SK-N-SH (cell line): ENCODE measurements at regions not wholly inside any gene's neighbourhood (a gene's known extent, or its start where the extent isn't known, plus 50 kb on each side); places are given as distances from the start of the nearest gene placed in this dataset.
"Not testable (repeated sequence)": the region's sequence is repeated elsewhere in the genome, so short reads cannot be mapped to it uniquely, and the experiment has no call there.

Source experiments
- CTCF ChIA-PET: fragments of 300-600, 350-600 bp; formaldehyde crosslinking; extraction: SDS; loops from one replicate; lab custom pipeline; 2021; lab: Yijun Ruan, JAX
- POLR2A ChIA-PET: fragments of 350-600 bp; sonication (Branson Sonifier 250); formaldehyde crosslinking; extraction: SDS; loops from one replicate; lab custom pipeline; 2020; ENCODE audit warnings: antibody characterized with exemption, inconsistent platforms; lab: Yijun Ruan, JAX
- DNase-seq: peaks from one replicate; pipeline ENCODE4 v3.0.0; 2012
- H2AFZ ChIP-seq: fragments of 200-600 bp; sonication (generic); 2 replicates; pipeline ENCODE4 v1.8.1; 2016; ENCODE audit warnings: antibody characterized with exemption, mild to moderate bottlenecking, low read depth
- H3F3A ChIP-seq: fragments of 200-600 bp; sonication (generic); replicated peaks from 2 replicates; pipeline ENCODE3; 2016; ENCODE audit warnings: antibody characterized with exemption, mild to moderate bottlenecking; ENCODE audit not compliant: insufficient read depth
- H3K27ac ChIP-seq, 2 experiments: fragments of 200-500 bp in 1 of 2; fragments of 200-600 bp in 1 of 2; sonication (Bioruptor generic) in 1 of 2; sonication (generic), shearing (Covaris generic) in 1 of 2; 2 replicates each; pipeline versions ENCODE4 v1.5.1 to v1.6.1; 2014 to 2016; ENCODE audit warnings: low read depth in 2 of 2, inconsistent platforms in 1 of 2, low read length in 1 of 2, mild to moderate bottlenecking in 1 of 2, mixed read lengths in 1 of 2
- H3K27me3 ChIP-seq: fragments of 200-600 bp; sonication (generic), shearing (Covaris generic); 2 replicates; pipeline ENCODE4 v1.6.1; 2016; ENCODE audit warnings: mixed run types; ENCODE audit not compliant: insufficient read depth
- H3K36me3 ChIP-seq, 2 experiments: fragments of 200-500 bp in 1 of 2; fragments of 200-600 bp in 1 of 2; sonication (Bioruptor generic) in 1 of 2; sonication (generic) in 1 of 2; replicated peaks in 1 of 2; 2 replicates each; pipeline versions ENCODE3 to v1.5.1; 2014 to 2016; ENCODE audit warnings: low read length in 1 of 2, mild to moderate bottlenecking in 1 of 2; ENCODE audit not compliant: insufficient read depth in 2 of 2, control insufficient read depth in 1 of 2
- H3K4me1 ChIP-seq, 2 experiments: fragments of 200-500 bp in 1 of 2; fragments of 200-600 bp in 1 of 2; sonication (Bioruptor generic) in 1 of 2; sonication (generic), shearing (Covaris generic) in 1 of 2; 2 replicates each; pipeline versions ENCODE4 v1.5.1 to v1.6.1; 2014 to 2016; ENCODE audit warnings: low read depth in 1 of 2, low read length in 1 of 2, mixed run types in 1 of 2; ENCODE audit not compliant: insufficient read depth in 2 of 2, control insufficient read depth in 1 of 2
- H3K4me2 ChIP-seq: fragments of 200-600 bp; sonication (generic), shearing (Covaris generic); 2 replicates; pipeline ENCODE4 v1.6.1; 2017; ENCODE audit warnings: mixed run types
- H3K4me3 ChIP-seq, 2 experiments: fragments of 200-500 bp in 1 of 2; fragments of 200-600 bp in 1 of 2; sonication (Bioruptor generic) in 1 of 2; sonication (generic), shearing (Covaris generic) in 1 of 2; 2 replicates each; pipeline versions ENCODE4 v1.5.1 to v1.8.1; 2014 to 2016; ENCODE audit warnings: low read depth in 2 of 2, inconsistent platforms in 1 of 2, low read length in 1 of 2, mild to moderate bottlenecking in 1 of 2, mixed read lengths in 1 of 2, moderate library complexity in 1 of 2
- H3K79me2 ChIP-seq: fragments of 200-600 bp; sonication (generic); 2 replicates; pipeline ENCODE4 v1.8.1; 2017; ENCODE audit warnings: mild to moderate bottlenecking; ENCODE audit not compliant: insufficient read depth
- H3K9ac ChIP-seq: fragments of 200-600 bp; sonication (generic); 2 replicates; pipeline ENCODE4 v1.6.1; 2017; ENCODE audit warnings: mixed run types
- H3K9me2 ChIP-seq: fragments of 200-600 bp; sonication (generic); 2 replicates; pipeline ENCODE4 v1.6.1; 2017; ENCODE audit warnings: mixed run types
- H3K9me3 ChIP-seq: fragments of 200-600 bp; sonication (generic); 2 replicates; pipeline ENCODE4 v1.6.1; 2017; ENCODE audit warnings: mixed run types, mild to moderate bottlenecking, moderate library complexity
- H4K20me1 ChIP-seq: fragments of 200-600 bp; sonication (generic); 2 replicates; pipeline ENCODE4 v1.6.1; 2017; ENCODE audit warnings: mild to moderate bottlenecking, mixed run types; ENCODE audit not compliant: insufficient read depth
- ELF1 ChIP-seq: IDR thresholded peaks from 2 replicates; pipeline ENCODE4 v1.4.0; 2012
- EP300 ChIP-seq, 2 experiments: IDR thresholded peaks; 2 replicates each; pipeline versions ENCODE4 v1.4.0 to v1.6.1; 2012; ENCODE audit warnings: borderline replicate concordance in 1 of 2, low read depth in 1 of 2, low read length in 1 of 2
- FOXM1 ChIP-seq: IDR thresholded peaks from 2 replicates; pipeline ENCODE4 v1.4.0; 2012; ENCODE audit warnings: low read depth, mild to moderate bottlenecking
- GABPA ChIP-seq: IDR thresholded peaks from 2 replicates; pipeline ENCODE4 v1.4.0; 2012; ENCODE audit warnings: low read depth, mild to moderate bottlenecking
- IRF3 ChIP-seq: fragments of 150-350 bp; IDR thresholded peaks from 2 replicates; pipeline ENCODE4 v1.6.1; 2016; ENCODE audit warnings: mild to moderate bottlenecking, low read depth, low read length
- JUND ChIP-seq: IDR thresholded peaks from 2 replicates; pipeline ENCODE4 v1.4.0; 2012
- MAX ChIP-seq: IDR thresholded peaks from 2 replicates; pipeline ENCODE4 v1.4.0; 2012; ENCODE audit warnings: low read depth
- MXI1 ChIP-seq: IDR thresholded peaks from 2 replicates; pipeline ENCODE4 v1.6.1; 2012; ENCODE audit warnings: mild to moderate bottlenecking, low read depth, low read length, improper control_type of control experiment
- PBX3 ChIP-seq: IDR thresholded peaks from 2 replicates; pipeline ENCODE4; 2012
- POLR2AphosphoS5 ChIP-seq: IDR thresholded peaks from 2 replicates; pipeline ENCODE4 v1.6.1; 2012; ENCODE audit warnings: low read depth, low read length
- RAD21 ChIP-seq: IDR thresholded peaks from 2 replicates; pipeline ENCODE4 v1.6.1; 2012; ENCODE audit warnings: mild to moderate bottlenecking, low read length
- RFX5 ChIP-seq: IDR thresholded peaks from 2 replicates; pipeline ENCODE4 v1.6.1; 2012; ENCODE audit warnings: mild to moderate bottlenecking, improper control_type of control experiment, low read length
- RXRA ChIP-seq: IDR thresholded peaks from 2 replicates; pipeline ENCODE4 v1.4.0; 2012; ENCODE audit warnings: low read depth, mild to moderate bottlenecking, borderline replicate concordance
- YY1 ChIP-seq: IDR thresholded peaks from 2 replicates; pipeline ENCODE4 v1.4.0; 2012; ENCODE audit warnings: low read depth, mild to moderate bottlenecking
- WGBS: methylation state at CpG from one replicate; pipeline ENCODE4 v1.1.6; 2017; ENCODE audit warnings: low lambda C conversion rate; 5-methylcytosine and 5-hydroxymethylcytosine counted together
- TF ChIP-seq, protein P1 (sequence below): IDR thresholded peaks from 2 replicates; pipeline ENCODE4 v1.4.0; 2012; ENCODE audit warnings: low read depth, borderline replicate concordance
- TF ChIP-seq, protein P2 (sequence below): fragments of 150-350 bp; IDR thresholded peaks from 2 replicates; pipeline ENCODE4 v1.6.1; 2017; ENCODE audit warnings: antibody characterized with exemption, low read length, low read depth, borderline replicate concordance
- TF ChIP-seq, protein P3 (sequence below): IDR thresholded peaks from 2 replicates; pipeline ENCODE4 v1.6.1; 2012; ENCODE audit warnings: mild to moderate bottlenecking, low read depth, low read length, moderate library complexity

DNA sequence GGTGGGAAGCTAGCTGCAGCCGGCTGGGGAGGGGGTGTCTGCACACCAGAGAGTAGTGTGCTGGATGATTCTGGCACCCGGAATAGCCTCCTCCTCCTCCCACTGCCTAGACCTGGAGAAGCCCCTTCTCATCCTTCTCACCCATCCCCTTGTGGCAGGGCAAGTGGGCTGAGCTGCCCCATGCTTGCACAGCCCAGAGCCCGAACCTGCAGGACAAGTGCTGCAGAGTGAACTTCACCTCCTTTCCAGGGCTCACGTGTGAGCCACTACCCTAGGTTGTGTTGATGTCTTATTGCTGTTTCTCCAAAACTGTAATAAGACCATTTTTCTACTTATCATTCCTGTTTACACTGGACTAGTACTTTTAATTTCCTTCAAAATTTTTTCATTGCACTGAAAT lies 56.1 kb upstream of the GLYATL1B start:
- H3K9me3 ChIP-seq, result no peaks in the 10 kb centered on the region
- H4K20me1 ChIP-seq, result no peaks in the 10 kb centered on the region
- H3K36me3 ChIP-seq, result peaks cover 0 to 3% of the 10 kb centered on the region in 2 experiments
- no peaks in the 10 kb centered on the region for H3F3A ChIP-seq
- no peak overlapping the region for H3K9ac ChIP-seq
- no peaks in the 10 kb centered on the region for H3K9me2 ChIP-seq
- no peak overlapping the region for H3K4me3 ChIP-seq
- H3K27ac ChIP-seq, result no peak overlapping the region
- no peak overlapping the region for H3K4me2 ChIP-seq
- H3K79me2 ChIP-seq, result no peaks in the 10 kb centered on the region
- H2AFZ ChIP-seq, result no peak overlapping the region
- POLR2A ChIA-PET, result no interaction called here
- DNase-seq, result no peak
- 6% methylated on average over 4 of the region's 4 CpGs for whole genome bisulfite sequencing
- TF ChIP-seq MXI1, result no peak
- TF ChIP-seq GABPA, result no peak
- no peak for TF ChIP-seq RAD21
- no peak for TF ChIP-seq YY1
- TF ChIP-seq FOXM1, result no peak
- no peak for TF ChIP-seq EP300 (IDR thresholded peaks at IDR 0.05; ENCODE audit: borderline replicate concordance in 1 of 2, low read depth in 1 of 2, low read length in 1 of 2)
- TF ChIP-seq, protein P1, sequence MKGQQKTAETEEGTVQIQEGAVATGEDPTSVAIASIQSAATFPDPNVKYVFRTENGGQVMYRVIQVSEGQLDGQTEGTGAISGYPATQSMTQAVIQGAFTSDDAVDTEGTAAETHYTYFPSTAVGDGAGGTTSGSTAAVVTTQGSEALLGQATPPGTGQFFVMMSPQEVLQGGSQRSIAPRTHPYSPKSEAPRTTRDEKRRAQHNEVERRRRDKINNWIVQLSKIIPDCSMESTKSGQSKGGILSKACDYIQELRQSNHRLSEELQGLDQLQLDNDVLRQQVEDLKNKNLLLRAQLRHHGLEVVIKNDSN, result no peak
- no peak for TF ChIP-seq ELF1
- no peak for TF ChIP-seq RXRA
- TF ChIP-seq RFX5, result no peak
- no peak for TF ChIP-seq MAX
- no peak for TF ChIP-seq IRF3
- TF ChIP-seq, protein P2, sequence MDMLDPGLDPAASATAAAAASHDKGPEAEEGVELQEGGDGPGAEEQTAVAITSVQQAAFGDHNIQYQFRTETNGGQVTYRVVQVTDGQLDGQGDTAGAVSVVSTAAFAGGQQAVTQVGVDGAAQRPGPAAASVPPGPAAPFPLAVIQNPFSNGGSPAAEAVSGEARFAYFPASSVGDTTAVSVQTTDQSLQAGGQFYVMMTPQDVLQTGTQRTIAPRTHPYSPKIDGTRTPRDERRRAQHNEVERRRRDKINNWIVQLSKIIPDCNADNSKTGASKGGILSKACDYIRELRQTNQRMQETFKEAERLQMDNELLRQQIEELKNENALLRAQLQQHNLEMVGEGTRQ, result no peak
- no peak for TF ChIP-seq JUND
- TF ChIP-seq, protein P3, sequence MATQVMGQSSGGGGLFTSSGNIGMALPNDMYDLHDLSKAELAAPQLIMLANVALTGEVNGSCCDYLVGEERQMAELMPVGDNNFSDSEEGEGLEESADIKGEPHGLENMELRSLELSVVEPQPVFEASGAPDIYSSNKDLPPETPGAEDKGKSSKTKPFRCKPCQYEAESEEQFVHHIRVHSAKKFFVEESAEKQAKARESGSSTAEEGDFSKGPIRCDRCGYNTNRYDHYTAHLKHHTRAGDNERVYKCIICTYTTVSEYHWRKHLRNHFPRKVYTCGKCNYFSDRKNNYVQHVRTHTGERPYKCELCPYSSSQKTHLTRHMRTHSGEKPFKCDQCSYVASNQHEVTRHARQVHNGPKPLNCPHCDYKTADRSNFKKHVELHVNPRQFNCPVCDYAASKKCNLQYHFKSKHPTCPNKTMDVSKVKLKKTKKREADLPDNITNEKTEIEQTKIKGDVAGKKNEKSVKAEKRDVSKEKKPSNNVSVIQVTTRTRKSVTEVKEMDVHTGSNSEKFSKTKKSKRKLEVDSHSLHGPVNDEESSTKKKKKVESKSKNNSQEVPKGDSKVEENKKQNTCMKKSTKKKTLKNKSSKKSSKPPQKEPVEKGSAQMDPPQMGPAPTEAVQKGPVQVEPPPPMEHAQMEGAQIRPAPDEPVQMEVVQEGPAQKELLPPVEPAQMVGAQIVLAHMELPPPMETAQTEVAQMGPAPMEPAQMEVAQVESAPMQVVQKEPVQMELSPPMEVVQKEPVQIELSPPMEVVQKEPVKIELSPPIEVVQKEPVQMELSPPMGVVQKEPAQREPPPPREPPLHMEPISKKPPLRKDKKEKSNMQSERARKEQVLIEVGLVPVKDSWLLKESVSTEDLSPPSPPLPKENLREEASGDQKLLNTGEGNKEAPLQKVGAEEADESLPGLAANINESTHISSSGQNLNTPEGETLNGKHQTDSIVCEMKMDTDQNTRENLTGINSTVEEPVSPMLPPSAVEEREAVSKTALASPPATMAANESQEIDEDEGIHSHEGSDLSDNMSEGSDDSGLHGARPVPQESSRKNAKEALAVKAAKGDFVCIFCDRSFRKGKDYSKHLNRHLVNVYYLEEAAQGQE, result no peak
- no peak for TF ChIP-seq POLR2AphosphoS5
- TF ChIP-seq PBX3, result no peak
- TF ChIP-seq, all 33 proteins: peak for 0
- Histone ChIP-seq H3K27me3 (peaks cover 11% of the 10 kb centered on the region; the same call in 1 of the 2 replicates), H3K4me1 (no peaks in the 10 kb centered on the region)
- CTCF ChIA-PET, result no interaction called here

DNA sequence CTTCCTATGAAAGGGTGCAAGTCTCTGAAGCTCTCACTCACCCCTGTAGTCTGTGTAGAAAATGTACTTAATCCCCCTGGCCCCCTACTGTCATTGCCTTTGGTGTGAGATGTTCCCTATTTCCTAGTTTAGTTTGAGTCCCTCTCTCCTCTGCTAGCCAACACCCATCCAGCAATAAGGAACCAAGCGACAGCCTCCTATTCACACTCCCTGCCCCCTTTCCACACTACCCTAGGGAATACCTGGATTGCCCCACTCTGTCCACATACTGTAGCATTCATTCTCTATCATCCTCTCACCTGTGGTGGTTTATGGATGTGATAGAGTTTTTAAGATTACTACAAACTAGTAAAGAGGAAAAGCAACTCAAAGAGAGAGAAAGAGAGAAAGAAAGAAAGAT lies 54.4 kb upstream of the GLYATL1B start:
- POLR2A ChIA-PET, CTCF ChIA-PET, H3F3A ChIP-seq, H4K20me1 ChIP-seq, H3K79me2 ChIP-seq, H2AFZ ChIP-seq, H3K27ac ChIP-seq, DNase-seq, H3K9me2 ChIP-seq, H3K36me3 ChIP-seq, H3K9me3 ChIP-seq, H3K4me2 ChIP-seq, H3K9ac ChIP-seq, H3K4me3 ChIP-seq, H3K4me1 ChIP-seq: not testable (repeated sequence)
- H3K27me3 ChIP-seq, result peaks cover 11% of the 10 kb centered on the region; the same call in 1 of the 2 replicates
- 0% methylated on average over 1 of the region's 1 CpG for WGBS
